IMR-90 (cell line): ENCODE measurements at regions not wholly inside any gene's neighbourhood (a gene's known extent, or its start where the extent isn't known, plus 50 kb on each side); places are given as distances from the start of the nearest gene placed in this dataset.
"Not testable (repeated sequence)": the region's sequence is repeated elsewhere in the genome, so short reads cannot be mapped to it uniquely, and the experiment has no call there.

Experiments
- ATAC-seq: fragments of 200-7000 bp; cut with Tn5 transposase; 2 replicates; pipeline ENCODE4 v1.9.1; 2020; ENCODE audit warnings: low read depth, mild to moderate bottlenecking, moderate library complexity
- BruUV-seq: library from RNA; stranded (reverse); fragments of 400-500 nt; replicated peaks from 2 replicates; lab custom pipeline; 2021; lab: Mats Ljungman, UMichigan
- CTCF ChIA-PET: fragments of 300-600 bp; formaldehyde crosslinking; extraction: SDS; loops from one replicate; lab custom pipeline; 2021; ENCODE audit warnings: antibody characterized with exemption; lab: Yijun Ruan, JAX
- POLR2A ChIA-PET: fragments of 300-600 bp; sonication (Branson Sonifier 250); formaldehyde crosslinking; loops from one replicate; lab custom pipeline; 2022; ENCODE audit warnings: antibody characterized with exemption; ENCODE audit not compliant: unreplicated experiment; lab: Charles Lee
- DNase-seq: peaks from one replicate; pipeline ENCODE4 v3.0.0; 2013
- H2AFZ ChIP-seq: replicated peaks from 2 replicates; pipeline ENCODE3; 2013; ENCODE audit warnings: low read length, mild to moderate bottlenecking; ENCODE audit not compliant: poor library complexity
- H2AK5ac ChIP-seq: 2 replicates; pipeline ENCODE4 v1.6.1; 2013; ENCODE audit warnings: low read depth, low read length, inconsistent platforms
- H2AK9ac ChIP-seq: replicated peaks from 2 replicates; pipeline ENCODE3; 2013; ENCODE audit warnings: mild to moderate bottlenecking, low read depth, low read length, moderate library complexity; ENCODE audit not compliant: poor library complexity
- H2BK120ac ChIP-seq: 2 replicates; pipeline ENCODE4 v1.6.1; 2013; ENCODE audit warnings: low read depth, low read length, inconsistent platforms
- H2BK15ac ChIP-seq: 3 replicates; pipeline ENCODE4 v1.6.1; 2013; ENCODE audit warnings: low read depth, low read length, inconsistent platforms
- H2BK20ac ChIP-seq: 2 replicates; pipeline ENCODE4 v1.6.1; 2013; ENCODE audit warnings: low read depth, mild to moderate bottlenecking, inconsistent platforms, low read length, moderate library complexity
- H2BK5ac ChIP-seq: 2 replicates; pipeline ENCODE4 v1.6.1; 2013; ENCODE audit warnings: mild to moderate bottlenecking, low read depth, low read length, inconsistent platforms; ENCODE audit not compliant: poor library complexity, severe bottlenecking
- H3K14ac ChIP-seq: replicated peaks from 2 replicates; pipeline ENCODE4 v1.6.1; 2013; ENCODE audit warnings: low read depth, low read length, inconsistent platforms
- H3K18ac ChIP-seq: 2 replicates; pipeline ENCODE4 v1.6.1; 2013; ENCODE audit warnings: low read depth, low read length, control low read depth
- H3K23ac ChIP-seq: 2 replicates; pipeline ENCODE4 v1.6.1; 2013; ENCODE audit warnings: low read depth, low read length, inconsistent platforms
- H3K27ac ChIP-seq: 2 replicates; pipeline ENCODE4 v1.5.1; 2013; ENCODE audit warnings: mild to moderate bottlenecking, control low read depth, low read length; ENCODE audit not compliant: insufficient read depth
- H3K27me3 ChIP-seq: 2 replicates; pipeline ENCODE4 v1.6.1; 2013; ENCODE audit warnings: low read length; ENCODE audit not compliant: control insufficient read depth, insufficient read depth
- H3K36me3 ChIP-seq: 2 replicates; pipeline ENCODE4 v1.6.1; 2013; ENCODE audit warnings: low read length, mixed read lengths; ENCODE audit not compliant: control insufficient read depth, insufficient read depth
- H3K4ac ChIP-seq: 2 replicates; pipeline ENCODE4 v1.6.1; 2013; ENCODE audit warnings: low read depth, low read length, inconsistent platforms
- H3K4me1 ChIP-seq: 2 replicates; pipeline ENCODE4 v1.6.1; 2013; ENCODE audit warnings: low read length, mixed read lengths; ENCODE audit not compliant: control insufficient read depth, insufficient read depth
- H3K4me2 ChIP-seq: 2 replicates; pipeline ENCODE4 v1.6.1; 2013; ENCODE audit warnings: low read depth, mild to moderate bottlenecking, control low read depth, low read length, moderate library complexity
- H3K4me3 ChIP-seq: 2 replicates; pipeline ENCODE4 v1.5.1; 2013; ENCODE audit warnings: low read depth, mild to moderate bottlenecking, control low read depth, low read length, moderate library complexity; ENCODE audit not compliant: insufficient read depth
- H3K56ac ChIP-seq: 2 replicates; pipeline ENCODE4 v1.6.1; 2013; ENCODE audit warnings: low read length, inconsistent platforms; ENCODE audit not compliant: insufficient read depth; ENCODE audit errors: extremely low read depth
- H3K79me1 ChIP-seq, 2 experiments: 2 replicates each; pipeline ENCODE4 v1.6.1; 2013; ENCODE audit warnings: low read length in 2 of 2, inconsistent platforms in 1 of 2, low read depth in 1 of 2
- H3K9ac ChIP-seq: 2 replicates; pipeline ENCODE4 v1.6.1; 2013; ENCODE audit warnings: low read depth, low read length, control low read depth
- H3K9me1 ChIP-seq: 2 replicates; pipeline ENCODE4 v1.6.1; 2013; ENCODE audit warnings: low read length, inconsistent platforms; ENCODE audit not compliant: insufficient read depth
- H3K9me3 ChIP-seq: 2 replicates; pipeline ENCODE4 v1.6.1; 2013; ENCODE audit warnings: low read length; ENCODE audit not compliant: control insufficient read depth, insufficient read depth
- H4K20me1 ChIP-seq: 2 replicates; pipeline ENCODE4 v1.6.1; 2013; ENCODE audit warnings: low read length, inconsistent platforms; ENCODE audit not compliant: insufficient read depth
- H4K5ac ChIP-seq: 2 replicates; pipeline ENCODE4 v1.6.1; 2013; ENCODE audit warnings: mild to moderate bottlenecking, low read depth, low read length, control low read depth
- H4K8ac ChIP-seq, 2 experiments: 2 replicates each; pipeline ENCODE4 v1.6.1; 2013; ENCODE audit warnings: low read depth in 2 of 2, low read length in 2 of 2, control low read depth in 1 of 2, inconsistent platforms in 1 of 2
- H4K91ac ChIP-seq: 2 replicates; pipeline ENCODE4 v1.6.1; 2013; ENCODE audit warnings: low read depth, low read length, inconsistent platforms; ENCODE audit not compliant: insufficient read depth
- WGBS, 2 experiments: methylation state at CpG; one replicate each; pipeline versions ENCODE4 v1.1.5 to v1.1.7; 2013; ENCODE audit warnings: missing lambda C conversion rate in 2 of 2; ENCODE audit not compliant: insufficient read length in 1 of 2; ENCODE audit errors: extremely low coverage in 2 of 2; 5-methylcytosine and 5-hydroxymethylcytosine counted together
- dilution Hi-C: fragments of 300-500 bp; cut with HindIII; formaldehyde crosslinking; loops from one replicate; pipeline ENCODE4 v1.14.3; 2018; ENCODE audit warnings: low sequenced_read_pairs; ENCODE audit not compliant: unreplicated experiment
- in situ Hi-C: fragments of 300-500 bp; cut with MboI; formaldehyde crosslinking; loops from 3 replicates; pipeline ENCODE4 v1.14.3; 2019; ENCODE audit warnings: low sequenced_read_pairs, inconsistent platforms, mixed read lengths
- intact Hi-C: fragments of 100-400 bp; cut with micrococcal nuclease; formaldehyde crosslinking; loops from 2 replicates; pipeline ENCODE4 v1.10.0; 2022

DNA sequence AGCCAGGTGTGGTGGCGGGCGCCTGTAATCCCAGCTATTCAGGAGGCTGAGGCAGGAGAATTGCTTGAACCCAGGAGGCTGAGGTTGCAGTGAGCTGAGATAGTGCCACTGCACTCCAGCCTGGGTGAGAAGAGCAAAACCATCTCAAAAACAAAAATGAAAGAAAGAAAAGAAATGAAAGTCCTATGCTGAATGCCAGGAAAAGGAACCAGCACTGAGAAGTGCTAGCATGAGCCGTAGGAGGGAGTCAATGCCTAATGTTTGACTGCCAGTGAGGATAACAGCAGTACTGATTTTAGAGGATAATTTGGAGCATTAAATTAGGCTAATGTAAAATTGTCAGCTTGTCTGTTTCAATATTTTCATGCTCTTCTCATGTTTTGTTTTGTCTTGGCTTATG is 472.8 kb downstream of the GADD45G start:
- CTCF ChIA-PET: not testable (repeated sequence)

More for the DNA sequence above, 472.8 kb downstream of the GADD45G start:
- H3K9me3 ChIP-seq, ATAC-seq, BruUV-seq, H2AFZ ChIP-seq, intact Hi-C loops, H4K20me1 ChIP-seq, POLR2A ChIA-PET, H2AK5ac ChIP-seq, H4K91ac ChIP-seq, H3K9ac ChIP-seq, H3K14ac ChIP-seq, H3K9me1 ChIP-seq, H3K23ac ChIP-seq, H2AK9ac ChIP-seq, H4K5ac ChIP-seq, H3K27ac ChIP-seq, H3K4me2 ChIP-seq, H2BK5ac ChIP-seq, H3K27me3 ChIP-seq, H2BK20ac ChIP-seq, H4K8ac ChIP-seq, H3K18ac ChIP-seq, DNase-seq, in situ Hi-C loops, dilution Hi-C loops, H3K4me3 ChIP-seq, H2BK120ac ChIP-seq, H3K4ac ChIP-seq, H2BK15ac ChIP-seq, H3K4me1 ChIP-seq, H3K36me3 ChIP-seq, H3K79me1 ChIP-seq, H3K56ac ChIP-seq: not testable (repeated sequence)
- no CpG with 5 or more reads among the region's 3 CpGs for WGBS, 2 experiments
